ENCODE measurements at regions not wholly inside any gene's neighbourhood (a gene's known extent, or its start where the extent isn't known, plus 50 kb on each side); places are given as distances from the start of the nearest gene placed in this dataset.

DNA sequence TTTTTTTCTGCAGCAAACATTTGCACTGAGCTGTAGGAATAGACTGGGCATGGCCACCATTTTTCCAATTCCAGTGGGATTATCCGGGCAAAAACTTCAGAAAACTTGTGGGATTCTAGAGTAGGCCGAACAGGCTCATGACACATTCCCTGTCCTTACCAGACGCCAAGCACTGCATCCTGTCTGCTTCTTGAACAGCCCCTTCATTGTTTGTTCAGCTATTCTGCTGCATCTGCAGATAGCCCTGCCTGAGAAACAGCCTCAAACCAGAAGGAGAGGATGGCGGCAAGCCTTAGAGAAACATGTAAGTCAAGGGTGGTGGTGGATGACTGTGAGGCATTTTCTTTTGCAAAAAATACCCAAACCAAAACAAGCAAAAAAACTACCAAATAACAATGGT, 111.8 kb upstream of the NTRK2 start:
- TF ChIP-seq POLR2A (IDR thresholded peaks at IDR 0.05) (no peak), POLR2AphosphoS5 (IDR thresholded peaks at IDR 0.05; ENCODE audit: insufficient read depth in 1 of 2, low read depth in 1 of 2) (no peak)
- TF ChIP-seq, protein P1, sequence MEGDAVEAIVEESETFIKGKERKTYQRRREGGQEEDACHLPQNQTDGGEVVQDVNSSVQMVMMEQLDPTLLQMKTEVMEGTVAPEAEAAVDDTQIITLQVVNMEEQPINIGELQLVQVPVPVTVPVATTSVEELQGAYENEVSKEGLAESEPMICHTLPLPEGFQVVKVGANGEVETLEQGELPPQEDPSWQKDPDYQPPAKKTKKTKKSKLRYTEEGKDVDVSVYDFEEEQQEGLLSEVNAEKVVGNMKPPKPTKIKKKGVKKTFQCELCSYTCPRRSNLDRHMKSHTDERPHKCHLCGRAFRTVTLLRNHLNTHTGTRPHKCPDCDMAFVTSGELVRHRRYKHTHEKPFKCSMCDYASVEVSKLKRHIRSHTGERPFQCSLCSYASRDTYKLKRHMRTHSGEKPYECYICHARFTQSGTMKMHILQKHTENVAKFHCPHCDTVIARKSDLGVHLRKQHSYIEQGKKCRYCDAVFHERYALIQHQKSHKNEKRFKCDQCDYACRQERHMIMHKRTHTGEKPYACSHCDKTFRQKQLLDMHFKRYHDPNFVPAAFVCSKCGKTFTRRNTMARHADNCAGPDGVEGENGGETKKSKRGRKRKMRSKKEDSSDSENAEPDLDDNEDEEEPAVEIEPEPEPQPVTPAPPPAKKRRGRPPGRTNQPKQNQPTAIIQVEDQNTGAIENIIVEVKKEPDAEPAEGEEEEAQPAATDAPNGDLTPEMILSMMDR (IDR thresholded peaks at IDR 0.05): no peak

All from vagina (tissue), 2 donors.